GM21423 (cell line): ENCODE measurements at regions not wholly inside any gene's neighbourhood (a gene's known extent, or its start where the extent isn't known, plus 50 kb on each side); places are given as distances from the start of the nearest gene placed in this dataset.
A peak's percentile ranks its signal among the peaks of the same experiment; 100 is the strongest.

Source experiments
- ATAC-seq: cut with Tn5 transposase; IDR thresholded peaks from one replicate; pipeline ENCODE4 v1.9.1; 2021; ENCODE audit warnings: mild to moderate bottlenecking, moderate library complexity; ENCODE audit not compliant: unreplicated experiment

DNA sequence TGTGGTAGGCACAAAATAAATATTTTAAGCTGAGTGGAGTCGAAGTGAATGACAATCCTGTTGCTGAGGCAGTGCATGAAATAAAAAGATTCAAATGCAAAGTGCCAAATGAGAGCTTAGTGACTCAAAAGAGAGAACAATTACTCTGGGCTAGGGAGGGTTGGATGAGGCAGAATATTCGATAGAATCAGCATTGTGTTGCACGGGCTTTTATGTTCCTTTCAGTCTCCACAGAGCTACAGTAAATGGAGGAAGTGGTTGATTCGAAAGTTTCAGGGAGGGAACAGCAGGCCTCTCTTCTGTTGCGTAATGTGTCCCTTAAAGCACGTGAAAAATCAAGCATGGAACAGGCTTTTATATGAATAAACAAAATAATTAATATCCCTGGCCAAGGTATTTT is 599.3 kb upstream of the CELF2 start:
- peak; percentile 97 for ATAC-seq

DNA sequence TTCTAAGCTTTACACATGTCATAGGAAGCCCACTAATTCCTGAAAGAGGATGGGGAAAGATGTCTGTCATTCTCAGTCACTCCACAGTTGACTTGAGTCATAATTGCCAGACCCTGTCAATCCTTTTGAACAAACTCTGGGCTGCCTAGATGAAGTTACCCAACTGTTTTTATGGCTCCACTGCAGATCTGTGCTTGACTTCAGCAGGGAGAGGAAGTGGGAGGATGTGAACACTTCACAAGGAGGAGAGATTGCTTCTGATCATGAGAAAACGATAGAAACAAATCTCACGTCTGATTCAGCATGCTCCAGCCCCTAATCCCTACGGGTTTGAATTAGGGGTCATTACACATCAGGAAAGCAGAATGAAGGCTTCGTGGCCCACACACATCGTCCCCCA is 596.6 kb upstream of the CELF2 start:
- ATAC-seq: no peak

DNA sequence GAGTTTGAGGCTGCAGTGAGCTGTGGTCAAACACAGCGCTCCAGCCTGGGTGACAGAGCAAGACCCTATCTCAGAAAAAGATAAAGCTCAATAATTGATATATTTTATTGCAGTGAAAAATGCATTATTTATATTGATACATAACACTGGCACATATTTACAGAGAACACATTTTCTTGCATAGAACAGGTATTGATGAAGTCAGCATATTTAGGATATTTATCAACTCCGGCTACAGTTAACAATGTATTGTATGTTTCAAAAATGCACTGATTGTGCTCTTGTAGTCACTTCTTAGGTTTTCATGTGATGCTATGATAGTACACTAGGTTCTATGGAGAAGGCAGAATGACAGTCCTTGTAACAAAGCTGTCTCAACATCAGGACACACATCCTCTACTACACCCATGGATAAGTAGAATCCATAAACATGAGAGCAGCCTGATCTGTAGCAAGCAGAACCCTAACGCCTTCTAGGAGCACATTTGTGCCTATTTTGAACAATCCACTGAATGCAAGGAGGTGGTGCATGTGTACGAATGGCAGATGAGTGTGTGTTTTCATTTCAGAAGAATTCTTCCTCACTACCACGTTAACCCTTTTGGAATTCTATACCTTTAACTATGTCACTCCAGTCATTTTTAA is 586.1 kb upstream of the CELF2 start:
- no peak for ATAC-seq

DNA sequence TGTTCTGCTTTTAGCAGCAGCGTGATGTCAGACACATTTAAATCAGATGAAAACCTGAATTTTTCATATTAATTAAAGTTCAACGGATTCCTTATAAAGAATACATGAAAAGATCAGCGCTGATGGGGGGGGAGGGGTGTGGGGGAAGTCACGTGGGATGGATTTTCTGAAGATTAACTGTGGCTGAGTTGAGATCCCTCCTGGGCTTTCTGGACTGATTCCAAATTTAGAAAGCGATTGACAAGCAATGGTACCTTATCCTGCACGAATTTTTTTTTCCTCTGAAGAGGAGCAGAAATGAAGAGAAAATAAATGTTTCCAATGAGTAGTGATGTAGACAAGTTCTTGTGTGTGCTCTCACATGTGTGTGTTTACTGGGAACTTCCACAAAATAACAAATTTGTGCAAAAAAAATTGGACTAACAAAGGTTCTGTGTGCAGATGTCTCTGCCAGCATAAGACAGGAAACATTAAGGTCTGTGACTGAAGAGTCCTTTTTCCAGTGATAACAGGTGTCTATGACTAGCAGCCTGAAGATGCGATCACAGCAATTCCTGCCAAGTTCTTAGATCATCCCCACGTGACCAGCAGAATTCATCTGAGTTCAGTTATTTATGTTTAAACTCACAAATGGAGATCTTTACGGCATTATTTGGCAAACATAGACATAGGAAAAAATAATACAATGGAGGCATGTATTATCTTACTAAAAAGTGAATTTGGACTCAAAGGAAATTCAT is 585.2 kb upstream of the CELF2 start:
- no peak for ATAC-seq

DNA sequence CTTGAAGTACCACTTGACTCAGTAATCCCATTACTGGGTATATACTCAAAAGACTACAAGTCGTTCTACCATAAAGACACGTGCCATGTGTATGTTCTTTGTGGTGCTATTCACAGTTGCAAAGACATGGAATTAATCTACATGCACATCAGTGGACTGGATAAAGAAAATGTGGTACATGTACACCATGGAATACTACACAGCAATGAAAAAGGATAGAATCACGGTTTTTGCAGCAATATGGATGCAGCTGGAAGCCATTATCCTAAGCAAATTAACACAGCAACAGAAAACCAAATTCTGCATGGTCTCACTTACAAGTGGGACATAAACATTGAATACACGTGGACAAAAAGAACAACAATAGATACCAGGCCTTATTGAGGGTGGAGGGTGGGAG is 583.4 kb upstream of the CELF2 start:
- ATAC-seq: no peak

DNA sequence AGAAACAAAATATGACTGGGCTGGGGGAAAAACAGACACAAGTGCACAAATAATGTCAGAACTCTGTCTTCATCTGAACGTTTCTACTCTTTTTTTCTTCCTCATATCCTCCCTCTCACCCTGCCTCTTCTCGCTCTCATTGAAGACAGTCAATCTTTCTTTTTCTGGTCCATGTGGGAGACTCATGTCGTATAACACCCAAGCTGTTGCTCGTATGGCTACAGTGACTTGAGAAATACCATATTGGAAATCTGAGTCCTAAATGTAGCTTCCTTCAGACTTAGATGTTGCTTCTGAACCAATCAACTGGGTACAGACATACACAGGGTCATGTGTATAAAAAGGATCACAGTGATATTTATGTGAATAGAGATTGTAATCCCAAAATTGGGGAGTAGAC is 579.8 kb upstream of the CELF2 start:
- no peak for ATAC-seq

DNA sequence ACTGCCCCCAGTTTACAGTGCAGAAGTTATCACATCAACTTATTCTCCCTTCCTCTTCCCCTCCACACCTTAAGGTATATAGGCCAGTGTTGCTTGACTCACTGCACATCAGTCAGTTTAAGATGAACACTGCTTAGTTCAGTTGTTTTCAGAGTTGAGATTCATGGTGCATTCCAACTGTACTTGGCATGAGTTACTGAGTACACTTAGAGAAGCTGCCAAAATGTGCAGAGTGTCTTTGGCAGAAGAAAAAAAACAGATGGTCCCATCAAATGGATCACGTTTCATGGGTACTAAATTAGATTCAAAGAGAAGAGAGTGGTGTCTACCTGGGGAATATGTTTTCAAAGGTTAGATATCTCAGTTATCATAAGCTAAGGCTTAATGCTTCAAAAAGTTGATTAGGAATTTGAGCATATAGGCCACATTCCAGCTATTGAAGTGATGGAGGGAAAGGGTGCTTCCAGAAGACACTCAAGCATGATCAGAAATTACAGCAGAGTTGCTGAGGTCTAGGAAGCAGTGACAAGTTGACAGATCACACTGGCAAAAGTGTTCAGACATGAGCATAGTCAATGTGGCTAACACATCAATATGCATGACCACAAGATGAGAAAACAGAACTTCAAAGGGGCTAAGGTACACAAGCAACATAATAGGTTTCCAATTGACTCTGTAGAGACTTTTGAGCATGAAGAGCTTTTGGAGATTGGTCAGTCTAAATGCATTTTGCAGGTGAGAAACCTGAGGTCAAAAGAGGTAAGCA is 579.2 kb upstream of the CELF2 start:
- ATAC-seq: no peak

DNA sequence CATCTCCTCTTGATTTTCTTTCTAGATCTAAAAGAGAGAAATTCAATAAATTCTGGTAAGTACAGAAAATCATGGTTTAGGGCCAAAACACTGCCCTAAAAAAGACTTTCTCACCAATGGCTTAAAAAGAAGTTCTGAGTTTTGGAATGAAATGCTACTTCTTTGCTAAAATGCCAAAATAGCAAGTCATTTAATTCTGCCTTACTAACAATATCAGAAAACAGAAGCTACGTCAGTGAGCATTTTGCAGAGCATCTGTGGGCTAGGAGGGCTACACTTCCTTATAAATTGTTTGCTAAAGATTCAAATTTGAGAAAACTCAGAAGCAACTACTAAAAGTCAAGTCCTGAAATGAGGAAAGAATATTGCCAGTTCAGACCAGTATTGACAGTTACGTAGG is 560.8 kb upstream of the CELF2 start:
- ATAC-seq: no peak

DNA sequence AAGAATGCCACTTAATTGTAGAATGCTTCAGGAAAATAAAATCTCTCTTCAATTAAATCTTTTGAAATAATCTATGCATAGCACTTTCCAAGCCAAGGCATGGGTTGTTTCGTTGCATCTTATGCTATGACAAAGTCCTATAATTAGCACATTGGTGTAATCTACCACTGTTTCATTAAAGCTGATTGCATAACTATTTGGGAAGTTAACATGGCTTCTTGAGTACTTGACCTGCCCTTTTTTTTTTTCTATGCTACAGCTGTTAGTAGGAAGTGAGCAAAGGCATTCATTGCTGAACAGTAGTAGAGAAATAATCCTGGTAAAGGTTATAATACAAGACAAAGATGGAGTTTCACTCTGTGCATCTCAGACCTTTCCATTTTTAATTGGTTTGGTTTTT is 557.2 kb upstream of the CELF2 start:
- no peak for ATAC-seq

DNA sequence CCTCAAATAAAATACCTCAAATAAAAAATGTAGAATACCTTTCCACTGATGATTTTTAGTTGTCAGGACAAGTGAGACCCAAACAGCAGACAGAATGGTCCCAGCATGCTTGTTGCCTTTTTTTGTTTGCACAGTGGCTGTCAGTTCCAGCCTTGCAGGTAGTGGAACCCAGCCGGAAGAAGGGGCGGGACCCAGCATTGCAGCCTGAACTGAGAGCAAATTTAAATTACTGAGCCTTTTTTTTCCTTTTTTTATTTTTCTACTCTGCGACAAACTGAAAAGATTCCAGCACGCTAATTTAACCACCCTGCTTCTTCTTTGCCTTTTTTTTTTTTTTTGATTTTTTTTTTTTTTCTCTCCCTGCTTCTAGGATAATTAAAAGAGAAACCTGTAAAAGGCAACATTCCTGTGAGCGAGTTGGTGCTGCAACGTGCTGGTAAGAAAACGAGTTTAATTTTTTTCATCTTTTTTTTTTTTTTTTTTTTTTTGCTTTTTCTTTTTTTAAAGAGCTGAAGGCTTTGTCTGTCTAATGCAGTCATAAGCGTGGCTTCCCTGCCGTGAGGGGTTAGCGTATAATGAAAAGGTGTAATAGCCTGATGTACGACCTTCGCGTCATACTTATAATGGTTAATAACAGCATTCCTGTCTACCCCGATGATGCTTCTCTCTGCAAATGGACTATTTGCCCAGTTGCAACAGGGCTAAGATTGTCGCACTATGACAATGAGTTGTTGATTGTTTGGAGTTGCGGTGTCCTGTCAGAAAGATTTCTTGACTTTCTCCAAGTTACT is 555.3 kb upstream of the CELF2 start:
- ATAC-seq: no peak

DNA sequence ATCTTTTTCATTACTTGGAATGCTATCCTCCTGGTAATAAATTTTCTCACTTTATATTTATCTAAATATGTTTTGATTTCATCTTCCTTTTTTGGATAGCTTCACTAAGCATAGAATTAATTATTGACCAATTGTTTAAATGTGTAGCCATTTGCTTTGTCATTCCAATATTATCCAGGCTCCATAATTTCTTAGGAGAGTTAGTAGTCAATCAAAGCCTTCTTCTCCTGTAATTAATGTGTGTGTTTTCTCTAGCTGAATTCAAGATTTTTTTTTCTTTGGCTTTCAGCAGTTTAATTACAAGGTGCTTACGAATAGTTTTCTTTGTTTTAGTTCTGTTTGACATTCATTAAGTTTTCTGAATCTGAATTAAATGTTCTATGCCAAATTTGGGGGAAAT is 545.9 kb upstream of the CELF2 start:
- ATAC-seq: no peak

DNA sequence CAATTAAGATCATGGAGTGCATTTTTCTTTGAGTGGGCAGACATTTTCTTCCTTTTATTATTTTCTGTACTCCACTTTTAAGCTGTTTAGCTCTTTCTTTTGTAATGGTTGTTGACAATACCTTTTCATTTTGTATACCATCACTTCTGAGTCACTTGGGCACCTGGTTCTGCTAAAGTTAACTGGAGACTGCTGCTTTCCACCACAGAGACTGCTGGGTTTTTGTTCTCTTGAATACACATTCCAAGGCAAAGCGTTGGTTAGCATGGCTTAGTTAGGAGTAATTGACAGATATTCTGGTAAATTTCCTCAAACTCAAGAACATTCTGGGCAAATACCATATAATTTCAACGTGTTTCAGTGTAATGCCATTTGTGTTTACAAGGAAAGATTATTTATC is 541.9 kb upstream of the CELF2 start:
- no peak for ATAC-seq

DNA sequence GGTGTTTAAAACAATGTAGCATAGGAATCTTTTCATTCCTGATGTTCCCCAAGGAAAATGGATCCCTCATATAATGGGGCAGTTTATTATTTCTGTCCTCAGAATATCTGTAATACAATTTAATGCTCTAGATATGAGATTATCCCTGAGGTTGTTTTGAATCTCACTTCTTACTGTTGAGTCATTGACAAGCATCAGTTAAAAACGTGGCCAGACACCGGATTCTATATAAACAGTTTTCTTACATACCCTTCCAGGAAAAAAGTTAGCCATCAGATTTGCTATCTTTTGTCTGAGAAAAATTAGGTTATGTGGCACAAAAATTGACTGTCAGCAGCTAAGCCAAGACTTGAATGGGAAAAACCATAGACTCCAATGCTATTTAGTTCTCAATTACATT is 539.8 kb upstream of the CELF2 start:
- no peak for ATAC-seq

DNA sequence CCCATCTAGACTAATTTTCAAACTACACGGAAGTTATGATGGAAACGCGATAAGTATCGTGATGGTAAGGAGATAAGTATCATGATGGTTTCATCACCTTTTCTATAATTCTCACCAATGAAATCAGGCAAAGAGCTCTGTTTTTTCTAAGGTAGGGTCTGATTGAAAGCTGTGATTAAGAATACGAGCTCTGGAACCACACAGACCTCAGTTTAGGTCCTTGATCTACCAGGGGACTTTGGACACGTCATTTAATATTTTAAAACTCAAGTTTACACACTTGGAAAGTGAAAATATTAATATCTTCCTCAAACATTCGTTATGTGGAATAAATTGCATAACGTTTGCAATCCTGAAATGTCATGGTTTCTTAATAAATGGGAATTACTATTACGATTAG is 538.2 kb upstream of the CELF2 start:
- no peak for ATAC-seq

DNA sequence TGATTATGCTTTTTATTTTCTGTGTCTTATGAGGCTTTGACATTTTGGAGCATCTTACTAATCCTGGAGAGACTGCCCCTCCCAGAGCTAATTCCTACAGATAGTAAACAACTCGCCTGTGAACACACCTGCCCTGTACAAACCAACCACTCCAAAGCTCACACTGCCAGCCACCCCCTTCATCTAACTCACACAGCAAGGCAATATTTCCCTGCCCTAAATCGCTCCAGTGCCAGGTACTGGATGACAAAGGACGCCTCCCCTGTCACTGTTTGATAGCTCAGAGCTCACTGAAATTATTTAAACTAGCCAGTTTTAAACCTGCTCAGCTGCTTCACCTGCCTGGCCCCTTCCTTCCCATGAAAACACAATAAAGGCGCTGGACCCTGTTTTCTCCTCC is 535.1 kb upstream of the CELF2 start:
- ATAC-seq: no peak

DNA sequence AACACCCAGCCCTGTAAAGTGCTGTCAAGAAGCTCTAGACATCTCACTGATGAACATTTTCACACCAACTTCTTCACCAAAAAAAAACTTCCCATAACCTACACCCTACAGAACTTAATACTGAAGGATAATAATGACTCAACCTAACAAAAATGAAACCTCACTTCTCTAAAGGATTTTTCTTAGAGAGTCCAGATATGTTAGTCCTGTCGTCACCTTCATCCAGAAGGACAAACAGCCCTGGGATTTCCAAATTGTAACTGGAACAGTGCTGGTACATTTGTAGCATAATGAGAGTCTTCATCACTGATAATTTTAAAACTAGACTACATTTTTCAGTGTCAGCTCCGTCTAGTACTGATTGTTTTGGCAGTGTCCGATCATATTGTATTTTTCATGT is 528.6 kb upstream of the CELF2 start:
- ATAC-seq: no peak

DNA sequence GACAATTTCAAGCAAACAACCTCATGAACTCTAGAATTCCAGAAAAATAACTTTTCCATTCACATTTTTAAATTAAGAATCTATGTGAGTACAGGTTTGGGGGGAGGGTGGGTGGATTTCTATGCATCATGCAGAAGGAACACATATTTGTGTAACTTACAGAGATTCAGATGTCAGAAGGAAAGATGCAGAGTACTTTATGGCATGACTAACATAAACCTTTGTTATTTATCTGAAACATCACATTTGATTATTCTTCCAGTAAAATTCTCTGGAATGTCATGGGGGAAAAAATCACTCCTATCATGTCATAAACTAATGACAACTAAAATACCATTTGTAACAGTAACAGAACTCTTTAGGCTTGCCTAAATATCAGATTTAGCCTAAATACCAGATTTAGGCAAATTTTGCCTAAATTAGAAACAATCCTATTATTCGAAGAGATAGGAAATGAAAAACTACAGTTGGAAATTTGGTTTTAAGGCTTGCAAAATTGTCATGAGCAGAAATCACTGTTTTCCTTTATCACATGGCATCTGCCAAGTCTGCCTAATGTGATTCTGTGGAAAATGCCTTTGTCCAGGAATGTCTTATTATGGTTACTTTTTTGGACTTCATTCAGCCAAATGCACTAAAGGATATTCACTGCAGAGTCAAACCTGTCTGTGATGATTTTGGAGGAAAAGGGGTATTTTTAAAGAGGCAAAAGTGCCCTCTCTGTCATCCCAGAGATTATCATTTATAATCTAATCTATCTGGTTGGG is 527.7 kb upstream of the CELF2 start:
- ATAC-seq: no peak

DNA sequence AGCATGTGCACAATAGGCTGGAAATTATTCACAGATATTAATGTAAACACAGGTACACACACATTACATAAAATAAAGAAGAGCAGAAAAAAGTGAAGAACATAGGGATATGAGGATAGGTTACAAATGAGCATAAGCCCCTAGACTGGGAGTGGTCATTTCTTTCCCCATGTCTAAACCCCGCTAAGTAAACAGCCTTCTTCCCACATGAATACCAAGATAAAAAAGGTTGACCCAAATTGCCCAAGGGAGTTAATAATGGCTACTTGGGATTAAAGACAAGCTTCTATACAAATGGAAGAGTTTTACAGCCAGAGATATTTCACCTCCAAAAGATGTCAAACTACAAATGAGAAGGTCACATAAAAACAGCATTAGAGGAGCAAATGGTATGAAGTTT is 527.1 kb upstream of the CELF2 start:
- no peak for ATAC-seq

DNA sequence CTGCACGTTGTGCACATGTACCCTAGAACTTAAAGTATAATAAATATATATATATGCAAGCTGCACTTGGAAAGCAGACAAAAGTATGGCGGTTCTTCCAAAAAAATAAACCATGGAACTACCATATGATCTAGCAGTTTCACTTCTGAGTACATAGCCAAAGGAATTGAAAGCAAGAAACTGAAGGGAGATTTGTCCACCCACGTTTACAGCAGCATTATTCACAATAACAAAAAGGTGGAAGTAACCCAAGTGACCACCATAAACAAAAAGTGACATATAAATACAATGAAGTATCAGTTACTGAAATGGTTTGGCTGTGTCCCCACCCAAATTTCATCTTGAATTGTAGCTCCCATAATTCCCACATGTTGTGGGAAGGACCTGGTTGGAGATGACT is 525.3 kb upstream of the CELF2 start:
- ATAC-seq: no peak

DNA sequence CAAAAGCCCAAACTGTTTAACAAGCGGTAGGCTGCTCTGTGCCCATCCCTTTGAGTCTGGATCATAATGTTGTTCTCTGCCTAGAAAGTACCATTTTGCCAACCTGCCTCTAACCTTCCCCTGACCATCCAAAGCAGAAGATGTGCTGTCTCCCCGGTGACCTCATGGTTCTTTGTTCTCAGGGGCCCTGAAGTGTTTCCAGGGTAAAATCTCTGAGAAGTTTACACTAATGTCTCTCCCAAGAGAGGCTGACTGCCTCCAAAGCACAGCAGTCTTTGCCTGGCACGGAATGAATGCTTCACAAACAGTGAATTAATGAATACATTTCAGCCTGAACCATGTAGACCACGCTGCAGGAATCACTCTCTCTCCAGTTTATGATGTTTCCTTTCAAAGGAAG is 523.8 kb upstream of the CELF2 start:
- ATAC-seq: no peak

DNA sequence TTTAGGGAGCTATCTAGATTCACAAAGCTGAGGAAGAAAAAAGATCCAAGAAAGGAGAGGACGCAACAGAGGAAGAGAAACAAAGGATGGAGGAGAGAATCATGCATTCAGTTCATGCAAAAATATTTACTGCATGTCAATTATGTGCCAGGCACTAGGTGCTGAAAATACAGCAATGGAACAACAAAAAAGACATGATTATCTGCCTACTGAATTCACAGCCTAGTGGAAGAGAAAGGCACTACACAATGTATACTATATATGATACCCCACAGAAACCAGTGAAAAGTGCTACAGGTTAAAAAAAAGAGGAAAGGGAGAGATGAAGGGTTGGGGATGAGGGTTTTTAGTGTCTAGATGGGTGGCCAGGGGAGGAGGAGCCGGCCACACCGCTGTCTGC is 520.4 kb upstream of the CELF2 start:
- ATAC-seq: no peak
